GM23248 (cell line): ENCODE measurements at regions not wholly inside any gene's neighbourhood (a gene's known extent, or its start where the extent isn't known, plus 50 kb on each side); places are given as distances from the start of the nearest gene placed in this dataset.

Experiments
- EZH2 ChIP-seq: fragments of 200-600 bp; sonication (generic); IDR thresholded peaks from 2 replicates; pipeline ENCODE4 v1.6.1; 2018; ENCODE audit warnings: antibody characterized with exemption, mild to moderate bottlenecking; ENCODE audit not compliant: insufficient read depth, poor library complexity, severe bottlenecking
- EZH2phosphoT487 ChIP-seq: fragments of 200-600 bp; sonication (generic); IDR thresholded peaks from 2 replicates; pipeline ENCODE4 v1.6.1; 2018; ENCODE audit warnings: antibody characterized with exemption, moderate library complexity, mild to moderate bottlenecking, low read depth; ENCODE audit not compliant: insufficient read depth

- TF ChIP-seq EZH2phosphoT487 (no peak), EZH2 (no peak)
Observed at GRCh38 chr12:88720231-88720630, 140.0 kb upstream of the KITLG start.
